ENCODE measurements at regions not wholly inside any gene's neighbourhood (a gene's known extent, or its start where the extent isn't known, plus 50 kb on each side); places are given as distances from the start of the nearest gene placed in this dataset.

DNA sequence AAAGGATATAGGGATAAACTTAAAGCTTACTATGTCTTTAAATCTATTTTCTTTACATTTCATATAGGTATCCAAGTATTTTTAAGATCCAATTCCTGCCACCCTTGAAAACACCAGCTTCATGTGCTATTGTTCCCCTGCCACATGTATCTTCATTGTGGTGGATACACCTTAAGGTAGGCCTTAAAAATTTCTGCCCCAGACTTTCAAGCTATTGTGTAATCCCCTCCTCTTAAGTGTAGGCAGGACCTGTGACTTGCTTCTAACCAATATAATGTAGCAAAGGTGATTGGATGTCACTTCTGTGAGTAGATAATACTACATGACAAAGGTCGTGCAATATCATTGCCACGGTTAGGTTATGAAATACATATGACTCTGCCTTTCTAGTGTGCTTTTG, 119.5 kb downstream of the RAD51AP2 start:
- TF ChIP-seq CTCF (IDR thresholded peaks at IDR 0.05; ENCODE audit: poor library complexity) (no peak), EZH2 (IDR thresholded peaks at IDR 0.05; ENCODE audit: borderline replicate concordance) (no peak), EZH2phosphoT487 (IDR thresholded peaks at IDR 0.05; ENCODE audit: low read depth, severe bottlenecking, unreplicated experiment) (no peak)

Measured in hepatocyte (in vitro differentiated cells).